ENCODE measurements at regions not wholly inside any gene's neighbourhood (a gene's known extent, or its start where the extent isn't known, plus 50 kb on each side); places are given as distances from the start of the nearest gene placed in this dataset.

DNA sequence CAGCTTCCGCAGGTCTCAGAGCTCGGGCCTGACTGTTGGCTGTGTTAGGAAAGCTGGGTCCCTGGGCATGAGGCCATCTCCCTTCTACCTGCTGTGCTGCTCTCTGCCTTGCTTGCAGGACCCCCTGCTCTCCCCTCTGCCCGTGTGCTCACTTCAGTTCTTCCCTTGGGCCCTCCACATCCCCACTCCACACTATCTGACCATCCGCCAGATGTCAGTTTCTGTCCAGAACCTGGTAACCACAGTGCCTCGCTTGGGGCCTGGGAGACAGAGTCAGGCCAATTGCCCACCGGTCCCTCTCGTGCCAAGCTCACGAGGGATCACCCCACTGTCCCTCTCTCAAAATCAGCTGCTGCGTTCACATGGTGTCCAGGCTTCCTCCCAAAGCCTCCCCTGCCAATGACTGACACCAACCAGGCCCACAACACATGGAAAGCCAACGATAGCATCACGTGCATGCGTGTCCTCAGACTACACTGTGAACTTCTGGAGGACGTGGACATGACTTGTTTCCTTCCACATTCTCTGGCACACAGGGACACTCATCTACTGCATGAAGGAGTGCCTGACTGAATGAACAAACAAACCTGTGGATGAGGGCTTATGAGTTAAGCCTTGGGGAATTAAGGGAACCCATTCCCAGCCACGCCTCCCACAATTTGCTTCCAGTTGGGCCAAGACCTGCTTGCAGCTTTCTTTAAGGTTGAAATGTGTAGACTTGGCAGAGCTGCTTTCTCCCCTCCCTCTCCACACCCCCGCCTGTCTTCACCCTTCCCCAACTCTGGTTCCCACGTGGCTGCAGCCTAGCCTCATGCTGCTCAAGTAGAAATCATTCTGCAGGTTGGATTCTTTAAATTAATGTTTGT is 72.5 kb upstream of the ZNF423 start:
- TF ChIP-seq CTCF (CRISPR knock-in tag; IDR thresholded peaks at IDR 0.05) (no peak), JUND (CRISPR knock-in tag; IDR thresholded peaks at IDR 0.05) (no peak), TGIF2 (CRISPR knock-in tag; IDR thresholded peaks at IDR 0.05) (no peak), MAZ (IDR thresholded peaks at IDR 0.05; ENCODE audit: borderline replicate concordance, low read depth, low read length) (no peak), MAZ (CRISPR knock-in tag; IDR thresholded peaks at IDR 0.05; ENCODE audit: low read depth) (no peak), CBFB (CRISPR knock-in tag; IDR thresholded peaks at IDR 0.05) (no peak), CERS6 (CRISPR knock-in tag; IDR thresholded peaks at IDR 0.05) (no peak), CREB1 (IDR thresholded peaks at IDR 0.05) (no peak), CREB1 (CRISPR knock-in tag; IDR thresholded peaks at IDR 0.05) (no peak), FOXM1 (CRISPR knock-in tag; IDR thresholded peaks at IDR 0.05) (no peak), MYPOP (CRISPR knock-in tag; IDR thresholded peaks at IDR 0.05) (no peak), HCFC1 (IDR thresholded peaks at IDR 0.05; ENCODE audit: low read depth, low read length) (no peak), CEBPB (IDR thresholded peaks at IDR 0.05; ENCODE audit: borderline replicate concordance, low read depth, low read length) (no peak)
- TF ChIP-seq, protein P1, sequence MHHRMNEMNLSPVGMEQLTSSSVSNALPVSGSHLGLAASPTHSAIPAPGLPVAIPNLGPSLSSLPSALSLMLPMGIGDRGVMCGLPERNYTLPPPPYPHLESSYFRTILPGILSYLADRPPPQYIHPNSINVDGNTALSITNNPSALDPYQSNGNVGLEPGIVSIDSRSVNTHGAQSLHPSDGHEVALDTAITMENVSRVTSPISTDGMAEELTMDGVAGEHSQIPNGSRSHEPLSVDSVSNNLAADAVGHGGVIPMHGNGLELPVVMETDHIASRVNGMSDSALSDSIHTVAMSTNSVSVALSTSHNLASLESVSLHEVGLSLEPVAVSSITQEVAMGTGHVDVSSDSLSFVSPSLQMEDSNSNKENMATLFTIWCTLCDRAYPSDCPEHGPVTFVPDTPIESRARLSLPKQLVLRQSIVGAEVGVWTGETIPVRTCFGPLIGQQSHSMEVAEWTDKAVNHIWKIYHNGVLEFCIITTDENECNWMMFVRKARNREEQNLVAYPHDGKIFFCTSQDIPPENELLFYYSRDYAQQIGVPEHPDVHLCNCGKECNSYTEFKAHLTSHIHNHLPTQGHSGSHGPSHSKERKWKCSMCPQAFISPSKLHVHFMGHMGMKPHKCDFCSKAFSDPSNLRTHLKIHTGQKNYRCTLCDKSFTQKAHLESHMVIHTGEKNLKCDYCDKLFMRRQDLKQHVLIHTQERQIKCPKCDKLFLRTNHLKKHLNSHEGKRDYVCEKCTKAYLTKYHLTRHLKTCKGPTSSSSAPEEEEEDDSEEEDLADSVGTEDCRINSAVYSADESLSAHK (CRISPR knock-in tag; IDR thresholded peaks at IDR 0.05; ENCODE audit: borderline replicate concordance) = no peak
- TF ChIP-seq, protein P2, sequence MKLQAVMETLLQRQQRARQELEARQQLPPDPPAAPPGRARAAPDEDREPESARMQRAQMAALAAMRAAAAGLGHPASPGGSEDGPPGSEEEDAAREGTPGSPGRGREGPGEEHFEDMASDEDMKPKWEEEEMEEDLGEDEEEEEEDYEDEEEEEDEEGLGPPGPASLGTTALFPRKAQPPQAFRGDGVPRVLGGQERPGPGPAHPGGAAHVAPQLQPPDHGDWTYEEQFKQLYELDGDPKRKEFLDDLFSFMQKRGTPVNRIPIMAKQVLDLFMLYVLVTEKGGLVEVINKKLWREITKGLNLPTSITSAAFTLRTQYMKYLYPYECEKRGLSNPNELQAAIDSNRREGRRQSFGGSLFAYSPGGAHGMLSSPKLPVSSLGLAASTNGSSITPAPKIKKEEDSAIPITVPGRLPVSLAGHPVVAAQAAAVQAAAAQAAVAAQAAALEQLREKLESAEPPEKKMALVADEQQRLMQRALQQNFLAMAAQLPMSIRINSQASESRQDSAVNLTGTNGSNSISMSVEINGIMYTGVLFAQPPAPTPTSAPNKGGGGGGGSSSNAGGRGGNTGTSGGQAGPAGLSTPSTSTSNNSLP (IDR thresholded peaks at IDR 0.05; ENCODE audit: low read depth, low read length) = no peak
